K562 (cell line): ENCODE measurements at regions not wholly inside any gene's neighbourhood (a gene's known extent, or its start where the extent isn't known, plus 50 kb on each side); places are given as distances from the start of the nearest gene placed in this dataset.

ENCODE experiments used
- ATAC-seq: fragments of 200-7000 bp; cut with Tn5 transposase; 3 replicates; pipeline ENCODE4 v1.9.1; 2020; ENCODE audit warnings: moderate library complexity
- BruUV-seq: library from RNA; stranded (reverse); fragments of 400-500 nt; replicated peaks from 2 replicates; lab custom pipeline; 2021; lab: Mats Ljungman, UMichigan
- CTCF ChIA-PET: fragments of 300-600 bp; formaldehyde crosslinking; extraction: SDS; loops from one replicate; lab custom pipeline; 2021; ENCODE audit warnings: low intra/inter-chr PET ratio; lab: Yijun Ruan, JAX
- POLR2A ChIA-PET: fragments of 300-600, 350-650 bp; sonication (Branson Sonifier 250); formaldehyde crosslinking; extraction: SDS; loops from one replicate; lab custom pipeline; 2021; ENCODE audit warnings: antibody characterized with exemption, inconsistent platforms; lab: Yijun Ruan, JAX
- DNase-seq, 4 experiments: peaks; one replicate each; pipeline versions ENCODE4 v3.0.0 to v3.0.0-alpha.2; 2011 to 2018; ENCODE audit warnings: low spot score in 3 of 4, mixed read lengths in 3 of 4; ENCODE audit errors: extremely low read depth in 1 of 4
- FAIRE-seq: peaks from 2 replicates; lab custom pipeline; 2011; peaks lifted over from hg19 to GRCh38; lab: Jason Lieb, UNC
- H2AFZ ChIP-seq: 2 replicates; pipeline ENCODE4 v1.6.0; 2011; ENCODE audit warnings: low read depth, low read length, control low read depth, inconsistent platforms
- H3K27ac ChIP-seq: fragments of 200-600 bp; 3 replicates; pipeline ENCODE4 v1.8.0; 2011; ENCODE audit warnings: low read depth, mild to moderate bottlenecking, control low read depth, inconsistent platforms, low read length, moderate library complexity, mixed read lengths; ENCODE audit errors: extremely low read depth
- H3K27me3 ChIP-seq, 2 experiments: fragments of 300-600 bp in 1 of 2; 2 replicates in 1 of 2; 3 replicates in 1 of 2; pipeline versions ENCODE4 v1.6.0 to v1.8.0; 2011; ENCODE audit warnings: inconsistent platforms in 2 of 2, low read length in 2 of 2, mild to moderate bottlenecking in 1 of 2, mixed read lengths in 1 of 2, moderate library complexity in 1 of 2; ENCODE audit not compliant: control insufficient read depth in 2 of 2, insufficient read depth in 2 of 2
- H3K36me3 ChIP-seq: fragments of 300-600 bp; 3 replicates; pipeline ENCODE4 v1.8.0; 2011; ENCODE audit warnings: mild to moderate bottlenecking, low read length, inconsistent platforms; ENCODE audit not compliant: control insufficient read depth, insufficient read depth
- H3K4me1 ChIP-seq, 2 experiments: fragments of 200-600 bp in 1 of 2; replicated peaks in 1 of 2; 2 replicates in 1 of 2; 3 replicates in 1 of 2; pipeline versions ENCODE4 v1.5.1 to v1.8.0; 2011; ENCODE audit warnings: inconsistent platforms in 2 of 2, low read length in 2 of 2, mild to moderate bottlenecking in 1 of 2, mixed read lengths in 1 of 2, moderate library complexity in 1 of 2; ENCODE audit not compliant: control insufficient read depth in 2 of 2, insufficient read depth in 2 of 2
- H3K4me2 ChIP-seq: 2 replicates; pipeline ENCODE4 v1.6.1; 2011; ENCODE audit warnings: low read length, control low read depth, inconsistent platforms, mixed read lengths; ENCODE audit not compliant: insufficient read depth
- H3K4me3 ChIP-seq: fragments of 200-600 bp; sonication (generic), shearing (Covaris generic); 2 replicates; pipeline ENCODE4 v1.5.1; 2016; ENCODE audit warnings: control low read depth, inconsistent platforms
- H3K79me2 ChIP-seq: fragments of 200-600 bp; 3 replicates; pipeline ENCODE4 v1.8.0; 2011; ENCODE audit warnings: low read length, inconsistent platforms; ENCODE audit not compliant: control insufficient read depth, insufficient read depth
- H3K9ac ChIP-seq, 2 experiments: 2 replicates each; pipeline versions ENCODE4 v1.6.0 to v1.6.1; 2011; ENCODE audit warnings: low read depth in 2 of 2, low read length in 2 of 2, control low read depth in 1 of 2, inconsistent platforms in 1 of 2, mild to moderate bottlenecking in 1 of 2, mixed read lengths in 1 of 2; ENCODE audit not compliant: insufficient read depth in 1 of 2
- H3K9me1 ChIP-seq: one replicate; pipeline ENCODE4 v1.6.0; 2011; ENCODE audit warnings: inconsistent platforms, mild to moderate bottlenecking, low read length, moderate library complexity; ENCODE audit not compliant: control insufficient read depth, insufficient read depth
- H3K9me3 ChIP-seq: replicated peaks from 2 replicates; pipeline ENCODE4 v1.5.1; 2011; ENCODE audit warnings: low read depth, low read length, inconsistent platforms; ENCODE audit not compliant: control insufficient read depth, insufficient read depth
- H4K20me1 ChIP-seq: replicated peaks from 2 replicates; pipeline ENCODE4 v1.6.1; 2011; ENCODE audit warnings: low read length, inconsistent platforms, mixed read lengths; ENCODE audit not compliant: control insufficient read depth, insufficient read depth
- ILF3 ChIP-seq: fragments of 450-650 bp; IDR thresholded peaks from 2 replicates; pipeline ENCODE4 v1.6.1; 2018; ENCODE audit warnings: antibody characterized with exemption, mild to moderate bottlenecking, moderate library complexity, borderline replicate concordance
- KDM5B ChIP-seq: fragments of 200-600 bp; sonication (generic); IDR thresholded peaks from 2 replicates; pipeline ENCODE4 v1.6.1; 2012; ENCODE audit warnings: low read depth, mild to moderate bottlenecking, moderate library complexity, low read length, control low read depth, inconsistent platforms; ENCODE audit not compliant: insufficient replicate concordance
- LCOR ChIP-seq: sonication (generic); formaldehyde crosslinking; IDR thresholded peaks from 2 replicates; pipeline ENCODE4 v1.8.0; 2022; ENCODE audit warnings: mild to moderate bottlenecking, missing genetic modification reagents
- NFE2 ChIP-seq: IDR thresholded peaks from 2 replicates; pipeline ENCODE4 v1.6.1; 2014; ENCODE audit warnings: antibody characterized with exemption, low read depth
- PML ChIP-seq: IDR thresholded peaks from 2 replicates; pipeline ENCODE4 v1.6.1; 2012; ENCODE audit warnings: low read length, inconsistent platforms
- POLR3A ChIP-seq: IDR thresholded peaks from 2 replicates; pipeline ENCODE4 v1.6.1; 2011; ENCODE audit warnings: borderline replicate concordance, mild to moderate bottlenecking, moderate library complexity; ENCODE audit not compliant: insufficient read length, insufficient read depth; ENCODE audit errors: extremely low read depth
- SMARCE1 ChIP-seq: fragments of 450-650 bp; IDR thresholded peaks from 2 replicates; pipeline ENCODE4 v1.7.1; 2016; ENCODE audit warnings: mild to moderate bottlenecking
- SRF ChIP-seq, 2 experiments: fragments of 250-450, 450-650 bp in 1 of 2; sonication (Bioruptor Pico) in 1 of 2; sonication (generic) in 1 of 2; formaldehyde crosslinking; IDR thresholded peaks; 2 replicates each; pipeline versions ENCODE4 v1.5.0 to v1.5.1; 2020 to 2022; ENCODE audit warnings: mild to moderate bottlenecking in 1 of 2, missing genetic modification reagents in 1 of 2
- TEAD1 ChIP-seq, 2 experiments: fragments of 450-650 bp in 1 of 2; sonication (generic) in 1 of 2; formaldehyde crosslinking; IDR thresholded peaks; 2 replicates each; pipeline versions ENCODE4 v1.4.0 to v1.8.0; 2020 to 2022; ENCODE audit warnings: mild to moderate bottlenecking in 2 of 2, missing genetic modification reagents in 1 of 2
- ZBTB8A ChIP-seq: fragments of 450-650 bp; IDR thresholded peaks from 2 replicates; pipeline ENCODE4 v1.6.1; 2018; ENCODE audit warnings: mild to moderate bottlenecking, moderate library complexity; ENCODE audit not compliant: partially characterized antibody
- ZNF316 ChIP-seq: fragments of 450-650 bp; IDR thresholded peaks from 2 replicates; pipeline ENCODE4 v1.6.1; 2016
- WGBS: fragments of 100-300 bp; shearing (Covaris generic); methylation state at CpG from one replicate; pipeline ENCODE4 v1.1.6; 2016; ENCODE audit warnings: low coverage, mixed read lengths; ENCODE audit not compliant: insufficient coverage; ENCODE audit errors: missing lambda C conversion rate; 5-methylcytosine and 5-hydroxymethylcytosine counted together
- in situ Hi-C: fragments of 300-500 bp; cut with MboI; formaldehyde crosslinking; loops from 4 replicates; pipeline ENCODE4 v1.15.0; 2018; ENCODE audit warnings: inconsistent platforms, mixed read lengths
- intact Hi-C: fragments of 100-400 bp; cut with micrococcal nuclease; formaldehyde crosslinking; loops from 2 replicates; pipeline ENCODE4 v1.14.2; 2022
- TF ChIP-seq, protein P1 (sequence below): fragments of 450-650 bp; IDR thresholded peaks from 2 replicates; pipeline ENCODE4 v1.6.1; 2016; ENCODE audit warnings: missing biosample characterization, missing genetic modification characterization
- TF ChIP-seq, protein P2 (sequence below): fragments of 250-450 bp; sonication (Bioruptor Pico); IDR thresholded peaks from 2 replicates; pipeline ENCODE4 v1.8.0; 2021; ENCODE audit warnings: mild to moderate bottlenecking, moderate library complexity
- TF ChIP-seq, protein P3 (sequence below): sonication (generic); formaldehyde crosslinking; IDR thresholded peaks from 2 replicates; pipeline ENCODE4 v1.8.0; 2022; ENCODE audit warnings: mild to moderate bottlenecking, missing genetic modification reagents

DNA sequence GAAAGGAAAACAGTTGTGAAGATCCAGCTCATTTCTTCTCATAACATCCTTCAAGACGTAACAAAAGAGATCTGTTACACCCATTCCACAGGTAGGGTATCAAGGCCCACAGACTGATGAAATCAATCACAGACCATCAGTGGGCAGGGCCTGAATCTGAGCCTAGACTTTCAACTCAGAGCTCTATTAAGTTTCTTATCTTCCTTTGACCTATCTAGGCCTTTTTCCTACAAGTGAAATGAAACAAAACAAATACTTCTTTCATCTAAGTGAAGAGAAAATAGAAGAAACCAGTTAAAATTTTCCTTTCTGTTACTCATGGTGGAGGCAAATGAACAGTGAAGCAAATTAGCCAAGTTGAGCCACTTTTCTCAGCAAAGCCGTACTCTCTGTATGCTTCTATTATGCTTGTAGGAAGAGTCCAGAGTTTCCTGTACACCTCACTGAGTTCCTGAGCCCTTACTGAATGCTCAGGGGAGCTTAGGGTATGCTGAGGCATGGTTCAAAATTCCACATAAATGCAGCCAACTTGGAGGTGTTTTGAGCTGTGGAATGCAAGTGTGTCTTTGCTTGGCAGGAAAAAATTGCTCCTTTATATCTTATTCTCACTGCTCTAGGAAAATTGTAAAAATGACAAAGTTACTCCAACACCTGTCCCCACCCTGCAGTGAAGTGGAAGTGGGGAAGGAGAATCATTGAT lies 91.9 kb downstream of the FEM1C start:
- no peak for FAIRE-seq
- intact Hi-C loops: no loop called here
- no peak overlapping the region for H3K27ac ChIP-seq

More for the DNA sequence above, 91.9 kb downstream of the FEM1C start:
- TF ChIP-seq ZBTB8A: no peak
- TF ChIP-seq ZNF316: no peak
- TF ChIP-seq, protein P1, sequence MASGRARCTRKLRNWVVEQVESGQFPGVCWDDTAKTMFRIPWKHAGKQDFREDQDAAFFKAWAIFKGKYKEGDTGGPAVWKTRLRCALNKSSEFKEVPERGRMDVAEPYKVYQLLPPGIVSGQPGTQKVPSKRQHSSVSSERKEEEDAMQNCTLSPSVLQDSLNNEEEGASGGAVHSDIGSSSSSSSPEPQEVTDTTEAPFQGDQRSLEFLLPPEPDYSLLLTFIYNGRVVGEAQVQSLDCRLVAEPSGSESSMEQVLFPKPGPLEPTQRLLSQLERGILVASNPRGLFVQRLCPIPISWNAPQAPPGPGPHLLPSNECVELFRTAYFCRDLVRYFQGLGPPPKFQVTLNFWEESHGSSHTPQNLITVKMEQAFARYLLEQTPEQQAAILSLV (tag): no peak
- no peak for TF ChIP-seq PML
- TF ChIP-seq, protein P2, sequence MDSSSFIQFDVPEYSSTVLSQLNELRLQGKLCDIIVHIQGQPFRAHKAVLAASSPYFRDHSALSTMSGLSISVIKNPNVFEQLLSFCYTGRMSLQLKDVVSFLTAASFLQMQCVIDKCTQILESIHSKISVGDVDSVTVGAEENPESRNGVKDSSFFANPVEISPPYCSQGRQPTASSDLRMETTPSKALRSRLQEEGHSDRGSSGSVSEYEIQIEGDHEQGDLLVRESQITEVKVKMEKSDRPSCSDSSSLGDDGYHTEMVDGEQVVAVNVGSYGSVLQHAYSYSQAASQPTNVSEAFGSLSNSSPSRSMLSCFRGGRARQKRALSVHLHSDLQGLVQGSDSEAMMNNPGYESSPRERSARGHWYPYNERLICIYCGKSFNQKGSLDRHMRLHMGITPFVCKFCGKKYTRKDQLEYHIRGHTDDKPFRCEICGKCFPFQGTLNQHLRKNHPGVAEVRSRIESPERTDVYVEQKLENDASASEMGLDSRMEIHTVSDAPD: no peak
- TF ChIP-seq ILF3: no peak
- no peak for TF ChIP-seq POLR3A
- no peak for TF ChIP-seq KDM5B
- no peak for TF ChIP-seq TEAD1 (CRISPR knock-in tag; IDR thresholded peaks at IDR 0.05)
- no peak for TF ChIP-seq SRF (CRISPR knock-in tag; IDR thresholded peaks at IDR 0.05)
- TF ChIP-seq, protein P3, sequence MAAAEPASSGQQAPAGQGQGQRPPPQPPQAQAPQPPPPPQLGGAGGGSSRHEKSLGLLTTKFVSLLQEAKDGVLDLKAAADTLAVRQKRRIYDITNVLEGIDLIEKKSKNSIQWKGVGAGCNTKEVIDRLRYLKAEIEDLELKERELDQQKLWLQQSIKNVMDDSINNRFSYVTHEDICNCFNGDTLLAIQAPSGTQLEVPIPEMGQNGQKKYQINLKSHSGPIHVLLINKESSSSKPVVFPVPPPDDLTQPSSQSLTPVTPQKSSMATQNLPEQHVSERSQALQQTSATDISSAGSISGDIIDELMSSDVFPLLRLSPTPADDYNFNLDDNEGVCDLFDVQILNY (CRISPR knock-in tag): no peak
- TF ChIP-seq LCOR: no peak
- TF ChIP-seq NFE2: no peak
- TF ChIP-seq SMARCE1: no peak
- H3K27me3 ChIP-seq: peaks cover 0 to 6% of the 10 kb centered on the region in 2 experiments; a peak in 2 of 5 replicates
- BruUV-seq: no TSS peak
- H2AFZ ChIP-seq: no peak overlapping the region
- POLR2A ChIA-PET: interaction anchor here (0.7 to 1.1 kb wide), 2 partner anchors 10 to 18 kb away, joined by 3 read pairs; no protein-coding TSS in a partner anchor
- H3K4me2 ChIP-seq: no peak overlapping the region
- H3K36me3 ChIP-seq: no peaks in the 10 kb centered on the region
- in situ Hi-C loops: no loop called here
- no peaks in the 10 kb centered on the region for H3K9me3 ChIP-seq
- WGBS: 3% methylated on average over 2 of the region's 2 CpGs
- DNase-seq (no peak), ATAC-seq (no peak)
- CTCF ChIA-PET: no interaction called here
- H3K79me2 ChIP-seq: no peaks in the 10 kb centered on the region
- H3K4me3 ChIP-seq: no peak overlapping the region
- no peaks in the 10 kb centered on the region for H3K4me1 ChIP-seq
- H3K9ac ChIP-seq: no peak overlapping the region
- no peaks in the 10 kb centered on the region for H3K9me1 ChIP-seq
- no peaks in the 10 kb centered on the region for H4K20me1 ChIP-seq
